ENCODE measurements at regions not wholly inside any gene's neighbourhood (a gene's known extent, or its start where the extent isn't known, plus 50 kb on each side); places are given as distances from the start of the nearest gene placed in this dataset.

DNA sequence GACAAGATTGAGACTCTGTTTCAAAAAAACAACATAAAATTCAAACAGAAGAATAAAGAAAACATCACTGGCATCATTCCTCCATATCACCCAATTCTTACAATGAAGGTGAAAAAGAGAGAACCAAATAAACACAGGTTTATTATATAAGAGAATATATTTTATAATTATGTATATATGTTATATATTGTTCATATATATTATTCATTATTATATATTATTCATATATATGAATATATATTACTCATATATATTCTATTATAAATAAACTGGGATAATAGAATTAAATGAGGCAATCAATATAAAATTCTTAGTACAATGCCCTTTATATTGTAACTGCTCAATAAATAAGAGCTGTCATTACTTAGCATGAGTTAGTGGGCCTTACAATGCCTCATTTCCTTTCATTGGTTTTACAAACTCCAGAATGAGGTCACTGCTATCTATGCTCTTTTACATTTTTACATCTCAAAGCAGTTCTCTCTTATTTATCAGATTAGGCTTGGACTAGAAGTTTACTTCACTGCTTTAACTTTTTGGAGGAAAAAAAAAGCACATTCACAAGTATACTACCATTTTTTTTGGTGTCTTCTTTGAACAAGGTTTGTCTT lies 135.5 kb upstream of the TTC14 start:
- intact Hi-C loops (cut with micrococcal nuclease), result no loop called here
- H3K36me3 Mint-ChIP-seq (ENCODE audit: low read depth), result no peaks in the 10 kb centered on the region
- H3K9me3 Mint-ChIP-seq, result peaks cover 19% of the 10 kb centered on the region

GRCh38 chr3:180467177-180467576 lies 134.8 kb upstream of the TTC14 start:
- Mint-ChIP-seq H3K4me1 (ENCODE audit: low read depth) (no peaks in the 10 kb centered on the region), H3K4me3 (no peak overlapping the region), H3K36me3 (ENCODE audit: low read depth) (no peaks in the 10 kb centered on the region), H3K27ac (no peak overlapping the region), H3K9me3 (peaks cover 19% of the 10 kb centered on the region), H3K27me3 (no peaks in the 10 kb centered on the region)
- intact Hi-C loops (cut with micrococcal nuclease), result no loop called here

More for the DNA sequence above, 135.5 kb upstream of the TTC14 start:
- Mint-ChIP-seq H3K4me1 (ENCODE audit: low read depth) (no peaks in the 10 kb centered on the region), H3K27me3 (no peaks in the 10 kb centered on the region), H3K27ac (no peak overlapping the region), H3K4me3 (no peak overlapping the region)

GRCh38 chr3:180469149-180469548 lies 132.8 kb upstream of the TTC14 start:
- intact Hi-C loops (cut with micrococcal nuclease), result no loop called here
- no peak overlapping the region for H3K27ac Mint-ChIP-seq
- no peaks in the 10 kb centered on the region for H3K36me3 Mint-ChIP-seq (ENCODE audit: low read depth)
- no peak overlapping the region for H3K4me3 Mint-ChIP-seq
- H3K27me3 Mint-ChIP-seq, result no peaks in the 10 kb centered on the region
- peaks cover 19% of the 10 kb centered on the region for H3K9me3 Mint-ChIP-seq
- H3K4me1 Mint-ChIP-seq (ENCODE audit: low read depth), result no peaks in the 10 kb centered on the region

DNA sequence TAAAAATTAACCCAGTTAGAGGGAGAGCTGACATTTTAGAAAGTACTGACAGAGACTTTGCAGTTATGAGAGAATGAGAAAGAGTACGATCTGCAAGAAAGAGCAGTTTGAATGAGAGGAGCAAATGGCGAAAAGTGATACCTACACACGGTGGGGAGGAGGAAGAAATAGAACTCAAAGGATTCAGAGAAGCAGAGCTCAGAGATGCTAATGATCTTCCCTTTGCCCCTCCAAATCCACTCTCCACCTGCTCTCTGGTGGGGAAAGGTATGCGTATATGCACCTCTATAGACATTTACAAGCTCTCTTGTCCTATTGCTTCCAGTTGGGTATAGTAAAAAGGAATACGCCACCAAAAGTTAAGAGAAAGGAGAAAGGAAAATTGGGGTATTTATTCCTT lies 123.3 kb upstream of the TTC14 start:
- Mint-ChIP-seq H3K36me3 (ENCODE audit: low read depth) (no peaks in the 10 kb centered on the region), H3K4me1 (ENCODE audit: low read depth) (no peaks in the 10 kb centered on the region), H3K4me3 (no peak overlapping the region), H3K27me3 (no peaks in the 10 kb centered on the region), H3K27ac (no peak overlapping the region), H3K9me3 (peaks cover 38% of the 10 kb centered on the region)
- intact Hi-C loops (cut with micrococcal nuclease), result no loop called here

GRCh38 chr3:180492047-180492446 lies 109.9 kb upstream of the TTC14 start:
- Mint-ChIP-seq H3K36me3 (ENCODE audit: low read depth) (no peaks in the 10 kb centered on the region), H3K27me3 (no peaks in the 10 kb centered on the region)
- intact Hi-C loops (cut with micrococcal nuclease), result no loop called here

GRCh38 chr3:180496995-180497394 lies 105.0 kb upstream of the TTC14 start:
- no peaks in the 10 kb centered on the region for H3K36me3 Mint-ChIP-seq (ENCODE audit: low read depth)
- intact Hi-C loops (cut with micrococcal nuclease), result no loop called here
- no peak overlapping the region for H3K4me3 Mint-ChIP-seq
- no peaks in the 10 kb centered on the region for H3K4me1 Mint-ChIP-seq (ENCODE audit: low read depth)
- no peak overlapping the region for H3K27ac Mint-ChIP-seq
- H3K27me3 Mint-ChIP-seq, result no peaks in the 10 kb centered on the region
- H3K9me3 Mint-ChIP-seq, result peaks cover 51% of the 10 kb centered on the region

More at GRCh38 chr3:180492047-180492446, 109.9 kb upstream of the TTC14 start:
- Mint-ChIP-seq H3K9me3 (peaks cover 43% of the 10 kb centered on the region), H3K27ac (no peak overlapping the region), H3K4me3 (no peak overlapping the region), H3K4me1 (ENCODE audit: low read depth) (no peaks in the 10 kb centered on the region)

- Mint-ChIP-seq H3K4me3 (no peak overlapping the region), H3K27me3 (no peaks in the 10 kb centered on the region), H3K4me1 (ENCODE audit: low read depth) (no peaks in the 10 kb centered on the region), H3K9me3 (peaks cover 50% of the 10 kb centered on the region), H3K36me3 (ENCODE audit: low read depth) (no peaks in the 10 kb centered on the region), H3K27ac (no peak overlapping the region)
- intact Hi-C loops (cut with micrococcal nuclease), result no loop called here
Measured at GRCh38 chr3:180516368-180516767, 85.6 kb upstream of the TTC14 start.

DNA sequence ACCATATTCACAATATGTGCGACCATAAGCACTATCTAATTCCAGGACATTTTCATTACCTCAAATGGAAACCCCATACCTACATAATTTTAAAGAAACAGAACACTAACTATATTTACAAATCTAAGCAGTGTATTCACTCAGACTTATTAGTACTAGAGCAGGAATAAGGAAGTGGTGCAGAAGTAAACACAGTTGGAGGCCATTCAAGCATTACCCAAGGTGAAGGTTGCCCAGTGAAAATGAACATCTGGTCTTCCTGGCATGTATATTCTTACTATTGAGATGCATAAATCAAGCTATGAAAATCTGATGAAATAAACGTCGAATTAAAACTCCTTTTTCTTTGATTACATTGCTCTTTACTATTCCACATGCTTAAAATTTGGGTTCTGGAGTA lies 78.9 kb upstream of the TTC14 start:
- Mint-ChIP-seq H3K27me3 (no peaks in the 10 kb centered on the region), H3K36me3 (ENCODE audit: low read depth) (no peaks in the 10 kb centered on the region)
- intact Hi-C loops (cut with micrococcal nuclease), result no loop called here

GRCh38 chr3:180528843-180529242 lies 73.1 kb upstream of the TTC14 start:
- no peaks in the 10 kb centered on the region for H3K4me1 Mint-ChIP-seq (ENCODE audit: low read depth)

More for the DNA sequence above, 78.9 kb upstream of the TTC14 start:
- no peaks in the 10 kb centered on the region for H3K4me1 Mint-ChIP-seq (ENCODE audit: low read depth)
- no peak overlapping the region for H3K27ac Mint-ChIP-seq
- H3K9me3 Mint-ChIP-seq, result peaks cover 48% of the 10 kb centered on the region
- H3K4me3 Mint-ChIP-seq, result no peak overlapping the region

GRCh38 chr3:180529778-180530177 lies 72.2 kb upstream of the TTC14 start:
- Mint-ChIP-seq H3K27ac (no peak overlapping the region), H3K4me3 (no peak overlapping the region), H3K27me3 (no peaks in the 10 kb centered on the region), H3K4me1 (ENCODE audit: low read depth) (no peaks in the 10 kb centered on the region), H3K36me3 (ENCODE audit: low read depth) (no peaks in the 10 kb centered on the region), H3K9me3 (peaks cover 32% of the 10 kb centered on the region)
- intact Hi-C loops (cut with micrococcal nuclease), result no loop called here

More at GRCh38 chr3:180528843-180529242, 73.1 kb upstream of the TTC14 start:
- Mint-ChIP-seq H3K9me3 (peaks cover 33% of the 10 kb centered on the region), H3K27ac (no peak overlapping the region), H3K36me3 (ENCODE audit: low read depth) (no peaks in the 10 kb centered on the region), H3K4me3 (no peak overlapping the region), H3K27me3 (no peaks in the 10 kb centered on the region)
- intact Hi-C loops (cut with micrococcal nuclease), result no loop called here

DNA sequence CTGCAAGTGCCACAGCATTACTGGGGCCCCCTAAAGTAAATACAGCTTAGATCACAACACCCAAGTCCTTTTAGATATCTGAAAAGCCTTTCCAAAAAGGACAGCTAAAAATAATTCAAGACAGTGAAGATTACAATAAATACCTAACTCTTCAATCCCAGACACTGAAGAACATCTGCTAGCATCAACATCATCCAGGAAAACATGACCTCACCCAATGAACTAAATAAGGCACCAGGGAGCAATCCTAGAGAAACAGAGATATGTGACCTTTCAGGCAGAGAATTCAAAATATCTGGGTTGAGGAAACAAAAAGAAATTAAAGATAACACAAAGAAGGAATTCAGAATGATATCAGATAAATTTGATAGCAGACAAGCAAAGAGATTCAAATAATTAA lies 71.7 kb upstream of the TTC14 start:
- intact Hi-C loops (cut with micrococcal nuclease), result no loop called here
- no peaks in the 10 kb centered on the region for H3K4me1 Mint-ChIP-seq (ENCODE audit: low read depth)
- no peak overlapping the region for H3K27ac Mint-ChIP-seq

GRCh38 chr3:180531303-180532278 lies 70.4 kb upstream of the TTC14 start:
- no peaks in the 10 kb centered on the region for H3K27me3 Mint-ChIP-seq
- H3K9me3 Mint-ChIP-seq, result peaks cover 24% of the 10 kb centered on the region
- H3K4me1 Mint-ChIP-seq (ENCODE audit: low read depth), result no peaks in the 10 kb centered on the region
- no peak overlapping the region for H3K4me3 Mint-ChIP-seq
- no peaks in the 10 kb centered on the region for H3K36me3 Mint-ChIP-seq (ENCODE audit: low read depth)
- H3K27ac Mint-ChIP-seq, result no peak overlapping the region
- intact Hi-C loops (cut with micrococcal nuclease), result no loop called here

More for the DNA sequence above, 71.7 kb upstream of the TTC14 start:
- H3K36me3 Mint-ChIP-seq (ENCODE audit: low read depth), result no peaks in the 10 kb centered on the region
- H3K27me3 Mint-ChIP-seq, result no peaks in the 10 kb centered on the region
- no peak overlapping the region for H3K4me3 Mint-ChIP-seq
- H3K9me3 Mint-ChIP-seq, result peaks cover 30% of the 10 kb centered on the region

- intact Hi-C loops (cut with micrococcal nuclease), result no loop called here
- no peaks in the 10 kb centered on the region for H3K27me3 Mint-ChIP-seq
- H3K27ac Mint-ChIP-seq, result no peak overlapping the region
Measured at GRCh38 chr3:180534828-180535227, 67.1 kb upstream of the TTC14 start.

DNA sequence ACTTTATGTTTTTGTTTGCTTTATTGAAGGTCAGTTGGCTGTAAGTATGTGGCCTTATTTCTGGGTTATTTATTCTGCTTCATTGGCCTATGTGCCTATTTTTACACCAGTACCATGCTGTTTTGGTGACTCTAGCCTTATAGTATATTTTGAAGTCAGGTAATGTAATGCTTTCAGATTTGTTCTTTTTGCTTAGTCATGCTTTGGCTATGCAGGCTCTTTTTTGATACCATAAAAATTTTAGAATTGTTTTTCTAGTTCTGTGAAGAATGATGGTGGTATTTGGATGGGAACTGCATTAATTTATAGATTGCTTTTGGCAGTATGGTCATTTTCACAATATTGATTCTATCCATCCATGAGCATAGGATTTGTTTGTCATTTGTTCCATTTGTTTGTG lies 63.5 kb upstream of the TTC14 start:
- peaks cover 15% of the 10 kb centered on the region for H3K9me3 Mint-ChIP-seq

More at GRCh38 chr3:180534828-180535227, 67.1 kb upstream of the TTC14 start:
- Mint-ChIP-seq H3K9me3 (peaks cover 29% of the 10 kb centered on the region), H3K36me3 (ENCODE audit: low read depth) (no peaks in the 10 kb centered on the region), H3K4me3 (no peak overlapping the region), H3K4me1 (ENCODE audit: low read depth) (no peaks in the 10 kb centered on the region)

More for the DNA sequence above, 63.5 kb upstream of the TTC14 start:
- Mint-ChIP-seq H3K4me3 (no peak overlapping the region), H3K27ac (no peak overlapping the region), H3K27me3 (no peaks in the 10 kb centered on the region), H3K36me3 (ENCODE audit: low read depth) (no peaks in the 10 kb centered on the region), H3K4me1 (ENCODE audit: low read depth) (no peaks in the 10 kb centered on the region)
- intact Hi-C loops (cut with micrococcal nuclease), result no loop called here

Measured in dendritic cell treated with granulocyte-macrophage colony-stimulating factor and Interleukin-4, amounts not matched to agents 40 ng/mL and 50 ng/mL, for 4 days (primary cell).